ENCODE measurements at regions not wholly inside any gene's neighbourhood (a gene's known extent, or its start where the extent isn't known, plus 50 kb on each side); places are given as distances from the start of the nearest gene placed in this dataset.

DNA sequence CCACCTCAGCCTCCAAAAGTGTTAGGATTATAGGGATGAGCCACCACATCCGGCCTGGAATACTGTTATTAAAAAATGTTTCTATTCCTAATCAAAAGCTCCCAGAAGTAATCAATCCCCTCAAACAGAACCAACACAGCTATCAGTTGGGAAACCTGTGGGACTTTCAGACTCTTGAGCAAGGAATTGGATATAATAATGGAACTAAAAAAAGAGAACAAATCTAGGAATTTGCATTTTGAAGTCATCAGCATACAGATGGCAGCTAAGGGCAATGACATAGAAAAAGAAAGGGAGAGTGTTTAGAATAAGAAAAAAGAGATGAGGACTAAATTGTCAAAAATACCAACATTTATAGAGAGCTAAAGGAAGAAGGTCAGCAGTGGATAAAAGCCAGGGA is 54.7 kb upstream of the AMN1 start:
- TF ChIP-seq CTCF (IDR thresholded peaks at IDR 0.05; ENCODE audit: extremely low read depth in 1 of 2, insufficient read depth in 1 of 2, low read depth in 1 of 2, low read length in 2 of 2), result no peak
- TF ChIP-seq POLR2AphosphoS5 (IDR thresholded peaks at IDR 0.05; ENCODE audit: insufficient read depth, low read depth, low read length), result no peak

All from endothelial cell of umbilical vein (primary cell).